ENCODE measurements at regions not wholly inside any gene's neighbourhood (a gene's known extent, or its start where the extent isn't known, plus 50 kb on each side); places are given as distances from the start of the nearest gene placed in this dataset.

GRCh38 chr13:73981595-73981994 is 152.6 kb downstream of the KLF12 start:
- no peak overlapping the region for H3K27ac Mint-ChIP-seq
- intact Hi-C loops (cut with micrococcal nuclease), result no loop called here
- H3K4me1 ChIP-seq (ENCODE audit: control insufficient read depth in 1 of 2, insufficient read depth in 2 of 2, low read length in 2 of 2), result no peaks in the 10 kb centered on the region
- H3K4me2 ChIP-seq (replicated peaks; ENCODE audit: extremely low read depth, low read length, poor library complexity, severe bottlenecking), result no peak overlapping the region
- H3K9me3 Mint-ChIP-seq, result peaks cover 0 to 9% (median 6%) of the 10 kb centered on the region in 7 donors
- H2AFZ ChIP-seq (ENCODE audit: insufficient read depth, low read depth, low read length, poor library complexity, severe bottlenecking), result no peak overlapping the region
- H4K20me1 ChIP-seq (ENCODE audit: insufficient read depth, low read length), result no peaks in the 10 kb centered on the region
- H3K9ac ChIP-seq (ENCODE audit: insufficient read depth, low read length, poor library complexity, severe bottlenecking), result no peak overlapping the region
- H3K27me3 Mint-ChIP-seq (ENCODE audit: low read depth in 3 of 3), result peaks cover 0 to 3% (median 0%) of the 10 kb centered on the region in 3 donors
- H3K36me3 ChIP-seq (replicated peaks in 1 of 2; ENCODE audit: control insufficient read depth in 1 of 2, insufficient read depth in 2 of 2, low read length in 2 of 2), result no peaks in the 10 kb centered on the region
- no peaks in the 10 kb centered on the region for H3K36me3 Mint-ChIP-seq
- H3K4me1 Mint-ChIP-seq, result no peaks in the 10 kb centered on the region
- WGBS (ENCODE audit: insufficient coverage), result 89% methylated on average over 3 of the region's 4 CpGs
- no peak overlapping the region for H3K27ac ChIP-seq (ENCODE audit: low read depth in 1 of 2, low read length in 2 of 2)
- no peak overlapping the region for H3K4me3 ChIP-seq (replicated peaks in 1 of 3; ENCODE audit: low read depth in 2 of 3, low read length in 3 of 3)
- H3K79me2 ChIP-seq (ENCODE audit: insufficient read depth, low read length), result no peaks in the 10 kb centered on the region
- peaks cover 2 to 11% of the 10 kb centered on the region in 2 donors for H3K9me3 ChIP-seq (replicated peaks in 1 of 2; ENCODE audit: control insufficient read depth in 1 of 2, insufficient read depth in 1 of 2, low read length in 2 of 2)
- no peak overlapping the region for H3K4me3 Mint-ChIP-seq
- DNase-seq, result no peak
- TF ChIP-seq CTCF (IDR thresholded peaks at IDR 0.05), result no peak
- no peaks in the 10 kb centered on the region for H3K27me3 ChIP-seq (ENCODE audit: control insufficient read depth in 2 of 2, insufficient read depth in 2 of 2, low read length in 2 of 2)

GRCh38 chr13:73975767-73976166 is 158.4 kb downstream of the KLF12 start:
- DNase-seq, result no peak
- peaks cover 6% of the 10 kb centered on the region in 2 donors for H3K9me3 ChIP-seq (replicated peaks in 1 of 2; ENCODE audit: control insufficient read depth in 1 of 2, insufficient read depth in 1 of 2, low read length in 2 of 2)
- no peak overlapping the region for H3K27ac ChIP-seq (ENCODE audit: low read depth in 1 of 2, low read length in 2 of 2)
- no peaks in the 10 kb centered on the region for H3K36me3 ChIP-seq (replicated peaks in 1 of 2; ENCODE audit: control insufficient read depth in 1 of 2, insufficient read depth in 2 of 2, low read length in 2 of 2)
- no peaks in the 10 kb centered on the region for H3K4me1 Mint-ChIP-seq
- H3K36me3 Mint-ChIP-seq, result no peaks in the 10 kb centered on the region
- 92% methylated on average over 2 of the region's 4 CpGs for WGBS (ENCODE audit: insufficient coverage)
- no peak overlapping the region for H3K9ac ChIP-seq (ENCODE audit: insufficient read depth, low read length, poor library complexity, severe bottlenecking)
- H3K4me2 ChIP-seq (replicated peaks; ENCODE audit: extremely low read depth, low read length, poor library complexity, severe bottlenecking), result no peak overlapping the region
- H3K4me3 Mint-ChIP-seq, result no peak overlapping the region
- H3K27me3 Mint-ChIP-seq (ENCODE audit: low read depth in 3 of 3), result peaks cover 0 to 3% (median 2%) of the 10 kb centered on the region in 3 donors
- no peaks in the 10 kb centered on the region for H3K27me3 ChIP-seq (ENCODE audit: control insufficient read depth in 2 of 2, insufficient read depth in 2 of 2, low read length in 2 of 2)
- H2AFZ ChIP-seq (ENCODE audit: insufficient read depth, low read depth, low read length, poor library complexity, severe bottlenecking), result no peak overlapping the region
- intact Hi-C loops (cut with micrococcal nuclease), result no loop called here
- no peaks in the 10 kb centered on the region for H4K20me1 ChIP-seq (ENCODE audit: insufficient read depth, low read length)
- peaks cover 3 to 12% (median 8%) of the 10 kb centered on the region in 7 donors for H3K9me3 Mint-ChIP-seq
- no peaks in the 10 kb centered on the region for H3K79me2 ChIP-seq (ENCODE audit: insufficient read depth, low read length)
- no peaks in the 10 kb centered on the region for H3K4me1 ChIP-seq (ENCODE audit: control insufficient read depth in 1 of 2, insufficient read depth in 2 of 2, low read length in 2 of 2)
- no peak overlapping the region for H3K27ac Mint-ChIP-seq
- no peak for TF ChIP-seq CTCF (IDR thresholded peaks at IDR 0.05)
- no peak overlapping the region for H3K4me3 ChIP-seq (replicated peaks in 1 of 3; ENCODE audit: low read depth in 2 of 3, low read length in 3 of 3)

Measured in CD14-positive monocyte (primary cell).